ENCODE measurements at regions not wholly inside any gene's neighbourhood (a gene's known extent, or its start where the extent isn't known, plus 50 kb on each side); places are given as distances from the start of the nearest gene placed in this dataset.
"Not testable (repeated sequence)": the region's sequence is repeated elsewhere in the genome, so short reads cannot be mapped to it uniquely, and the experiment has no call there.

DNA sequence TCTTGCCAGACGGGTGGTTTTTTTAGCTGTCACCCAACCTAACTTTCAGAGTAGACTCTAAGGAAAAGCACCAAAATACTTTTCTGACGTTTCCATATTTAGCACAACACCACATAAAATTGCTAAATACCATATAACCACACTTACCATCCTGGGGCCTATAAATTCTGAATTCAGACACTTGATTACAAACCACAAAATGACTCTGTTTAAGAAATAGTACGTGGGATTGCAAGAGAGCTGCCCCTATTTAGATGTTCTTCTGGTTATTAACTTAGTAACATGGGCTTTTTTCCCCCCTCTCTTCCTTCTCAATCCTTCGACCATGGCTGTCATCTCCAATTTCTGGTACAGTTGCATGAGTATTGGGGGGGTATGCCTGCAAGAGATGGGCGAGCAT lies 287.7 kb downstream of the BMP4 start:
- DNase-seq (ENCODE audit: low read depth), result no peak

DNA sequence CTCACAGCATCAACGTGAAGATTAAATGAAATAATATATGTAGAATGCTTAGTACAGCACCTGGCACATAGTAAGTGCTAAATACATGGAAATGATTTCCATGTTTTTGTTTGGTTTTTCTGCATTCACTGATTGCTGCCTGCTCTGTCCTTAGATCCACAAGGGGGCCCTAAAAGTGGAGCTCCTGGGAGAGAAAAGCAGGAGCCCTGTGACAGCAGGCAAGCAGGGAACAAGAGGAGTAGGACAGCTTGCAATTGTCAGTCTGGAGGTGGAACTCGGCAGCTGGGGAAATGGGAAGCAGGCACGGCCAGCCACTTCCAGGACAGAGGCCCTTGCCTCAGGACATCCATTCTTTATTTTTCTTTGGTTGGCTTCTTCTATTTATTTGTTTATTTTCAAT lies 292.9 kb downstream of the BMP4 start:
- no peak for DNase-seq (ENCODE audit: low read depth)

DNA sequence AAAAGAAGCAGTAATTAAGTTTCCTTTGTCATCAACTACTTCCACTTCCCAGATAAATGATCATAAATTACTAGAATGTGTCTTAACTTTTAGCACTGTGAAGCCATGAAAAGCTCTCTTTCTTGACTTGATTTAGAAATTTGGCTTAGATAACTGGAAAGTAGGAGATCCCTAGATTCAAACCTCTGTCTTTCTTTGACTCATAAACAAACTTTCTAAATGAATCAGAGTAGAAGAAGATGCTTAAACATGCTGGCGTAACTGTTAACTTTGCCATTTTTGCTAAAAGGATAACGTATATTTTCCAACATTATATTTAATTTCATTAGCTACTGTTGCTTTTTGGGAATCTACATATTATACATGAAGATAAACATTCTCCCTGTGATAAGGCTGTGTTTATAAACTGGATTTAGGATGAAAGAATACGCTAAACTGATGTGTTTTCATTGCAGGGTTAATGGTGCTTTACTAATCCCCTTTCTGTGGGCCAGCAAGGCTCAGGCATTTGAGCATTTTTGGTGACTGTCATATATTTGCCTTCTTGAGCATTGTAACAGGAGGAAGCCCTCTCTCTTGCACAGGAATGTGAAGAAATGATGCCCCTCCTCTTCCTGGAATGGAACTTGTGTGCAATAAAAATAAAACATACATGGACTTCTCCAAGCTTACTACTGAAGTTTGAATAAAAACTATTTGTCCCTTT lies 301.4 kb downstream of the BMP4 start:
- no peak for DNase-seq (ENCODE audit: low read depth)

GRCh38 chr14:53652068-53652467 lies 304.6 kb downstream of the BMP4 start:
- DNase-seq (ENCODE audit: low read depth), result no peak

DNA sequence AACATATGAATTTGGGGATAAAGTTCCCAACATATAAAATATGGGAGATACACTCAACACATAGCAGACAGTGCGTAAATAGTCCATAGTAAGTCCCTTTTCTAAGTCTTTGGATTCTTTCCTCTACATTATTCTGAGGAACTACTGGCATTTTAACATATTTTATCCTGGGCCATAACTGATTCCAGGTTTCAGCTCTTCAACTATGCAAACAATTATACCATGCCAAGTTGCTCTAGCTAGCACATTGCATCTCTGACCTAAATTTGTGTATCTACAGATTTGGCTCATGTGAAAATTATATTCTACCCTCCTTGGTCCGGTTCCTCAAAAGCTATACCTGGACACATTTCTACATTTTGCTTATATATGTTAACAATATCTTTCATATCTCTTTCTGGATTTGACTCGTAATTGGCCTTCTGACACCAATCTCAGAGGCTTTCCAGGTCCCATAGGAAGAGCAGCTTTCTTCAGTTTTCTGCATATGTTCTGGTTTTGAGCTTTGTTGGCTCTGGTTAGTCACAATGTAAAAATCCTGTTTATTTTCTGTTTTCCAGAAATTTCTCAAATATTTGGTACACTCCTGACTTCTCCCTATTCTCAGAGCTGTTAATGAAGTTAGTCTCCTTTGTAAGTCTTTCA lies 305.4 kb downstream of the BMP4 start:
- no peak for DNase-seq (ENCODE audit: low read depth)

DNA sequence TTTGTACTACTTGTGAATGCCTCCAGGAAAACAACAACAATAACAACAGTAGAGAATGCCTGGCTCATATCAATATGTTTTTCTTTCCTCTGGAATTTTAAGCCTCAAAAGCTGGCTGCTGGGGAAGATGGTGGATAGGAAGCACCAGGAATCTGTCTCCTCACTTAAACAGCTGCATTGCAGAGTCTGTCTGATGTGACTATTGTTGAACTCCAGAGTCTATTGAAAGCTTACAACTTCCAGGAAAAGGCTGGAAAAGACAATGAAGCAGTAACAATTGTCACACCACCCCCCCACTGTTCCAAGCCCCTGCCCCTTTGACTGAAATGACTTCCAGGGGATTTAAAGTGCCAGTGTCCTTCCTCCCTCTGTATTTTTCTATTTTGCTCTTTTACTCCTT lies 309.7 kb downstream of the BMP4 start:
- DNase-seq (ENCODE audit: low read depth), result no peak

DNA sequence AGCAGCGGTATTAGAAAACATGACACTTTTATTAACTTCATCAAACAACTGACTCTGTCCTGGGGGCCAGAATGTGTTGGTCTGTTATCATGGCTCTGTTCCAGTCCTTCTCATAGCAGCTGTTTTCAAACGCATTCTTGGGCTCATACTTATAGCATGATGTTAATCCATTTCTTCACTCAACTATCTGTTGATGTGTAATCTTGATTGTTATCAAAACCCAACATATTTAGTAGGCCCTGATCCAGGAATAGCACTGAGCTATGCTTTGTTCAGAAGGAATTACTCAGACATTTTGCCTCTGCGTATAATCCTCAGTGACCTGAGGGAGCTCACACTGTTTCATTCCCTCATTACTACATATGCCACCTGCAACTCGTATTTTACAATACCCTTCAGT lies 315.9 kb downstream of the BMP4 start:
- DNase-seq (ENCODE audit: low read depth), result no peak

- DNase-seq (ENCODE audit: low read depth), result no peak
Observed at GRCh38 chr14:53638966-53639365, 317.7 kb downstream of the BMP4 start.

DNA sequence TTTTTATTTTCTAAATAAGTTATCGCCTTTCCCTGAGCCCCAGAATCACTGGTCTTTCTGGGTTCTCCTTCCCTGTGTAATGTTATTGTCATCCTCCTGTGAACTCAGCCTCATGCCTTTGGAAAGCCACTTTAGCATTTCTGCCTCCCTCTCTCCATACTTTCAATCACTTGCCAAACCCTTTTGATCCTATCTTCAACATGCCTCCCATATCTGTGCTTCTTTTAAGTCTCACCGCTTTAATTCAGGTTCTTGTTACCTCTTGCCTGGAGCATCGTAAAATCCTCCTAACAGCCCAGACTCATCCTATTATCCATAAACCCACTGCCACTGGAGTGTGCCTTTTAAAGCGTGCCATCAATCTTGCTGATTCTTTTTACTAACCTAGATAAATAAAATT lies 321.8 kb downstream of the BMP4 start:
- DNase-seq (ENCODE audit: low read depth), result no peak

- DNase-seq (ENCODE audit: low read depth), result no peak
Observed at GRCh38 chr14:53630336-53630735, 326.3 kb downstream of the BMP4 start.

- no peak for DNase-seq (ENCODE audit: low read depth)
Observed at GRCh38 chr14:53628732-53629430, 327.7 kb downstream of the BMP4 start.

- no peak for DNase-seq (ENCODE audit: low read depth)
Observed at GRCh38 chr14:53628261-53628660, 328.4 kb downstream of the BMP4 start.

DNA sequence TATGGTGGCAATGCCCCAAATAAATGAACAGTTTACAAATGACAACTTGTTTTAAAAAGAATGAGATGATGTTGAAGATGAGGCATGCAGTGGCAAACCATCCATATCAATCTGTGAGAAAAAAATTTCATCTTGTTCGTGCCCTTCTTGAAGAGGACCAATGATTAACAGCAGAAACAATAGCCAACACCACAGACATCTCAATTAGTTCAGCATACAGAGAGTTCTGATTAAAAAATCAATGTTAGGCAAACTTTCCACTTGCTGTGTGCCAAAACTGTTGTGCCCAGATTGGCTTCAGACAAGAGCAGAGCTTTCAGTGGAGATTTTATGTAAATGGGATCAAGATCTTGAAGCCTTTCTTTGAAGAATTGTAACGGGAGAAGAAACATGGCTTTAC lies 329.9 kb downstream of the BMP4 start:
- DNase-seq (ENCODE audit: low read depth), result no peak

DNA sequence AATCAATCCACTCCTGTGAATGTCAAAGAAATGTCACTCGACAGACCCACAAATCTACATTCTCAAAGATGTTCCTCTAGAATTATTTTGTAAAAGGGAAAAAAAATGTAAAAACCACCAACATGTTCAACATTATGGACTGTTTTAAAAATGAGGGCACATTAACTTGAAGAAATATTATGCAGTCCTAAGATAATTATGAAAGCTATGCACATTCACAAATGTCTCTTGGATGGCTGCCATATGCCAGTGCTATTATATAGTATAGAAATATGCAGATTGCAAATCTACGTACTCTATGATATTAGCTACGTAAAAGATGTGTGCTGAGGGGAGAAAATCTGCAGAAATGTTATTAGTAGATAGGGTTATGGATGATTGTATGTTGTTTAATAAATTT lies 334.2 kb downstream of the BMP4 start:
- no peak for DNase-seq (ENCODE audit: low read depth)

DNA sequence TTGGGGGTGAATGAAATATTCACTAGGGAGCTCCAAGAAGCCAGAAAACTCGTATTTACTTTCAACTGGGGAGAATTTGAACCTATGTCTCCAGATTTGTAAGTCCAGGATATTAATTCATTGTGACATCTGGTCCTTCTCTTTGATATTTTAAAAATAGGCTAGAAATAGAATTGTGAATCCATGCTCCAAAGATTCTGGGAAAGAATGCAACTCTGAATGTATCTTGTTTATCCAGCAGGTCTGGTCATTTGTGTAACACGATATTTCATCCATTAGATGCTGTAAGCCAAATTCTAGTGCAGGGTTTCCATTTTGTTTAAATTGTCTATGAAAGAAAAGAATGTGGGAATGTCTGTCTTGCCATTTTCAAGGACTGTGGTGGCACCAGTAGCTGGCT lies 334.7 kb downstream of the BMP4 start:
- DNase-seq (ENCODE audit: low read depth), result no peak

DNA sequence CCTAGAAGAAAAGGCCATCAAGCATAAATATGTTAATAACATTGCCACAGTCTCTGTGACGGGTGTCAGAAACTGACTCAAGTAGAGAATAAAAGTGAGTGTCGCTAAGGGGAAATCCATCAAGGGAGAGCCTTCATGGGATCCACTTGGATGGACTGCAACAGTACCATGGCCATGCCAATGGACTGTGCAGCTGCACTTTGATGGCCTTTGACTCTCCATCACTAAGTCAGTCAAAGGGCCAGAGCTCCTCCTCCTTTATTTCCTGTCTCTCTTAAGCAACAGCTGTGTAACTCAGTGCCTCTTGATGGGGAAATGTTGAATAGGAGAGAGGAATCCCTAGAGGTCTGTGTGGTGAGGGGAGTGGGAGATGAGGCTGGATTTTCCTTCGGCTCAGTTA lies 335.2 kb downstream of the BMP4 start:
- no peak for DNase-seq (ENCODE audit: low read depth)

GRCh38 chr14:53620890-53621289 lies 335.7 kb downstream of the BMP4 start:
- DNase-seq (ENCODE audit: low read depth), result no peak

DNA sequence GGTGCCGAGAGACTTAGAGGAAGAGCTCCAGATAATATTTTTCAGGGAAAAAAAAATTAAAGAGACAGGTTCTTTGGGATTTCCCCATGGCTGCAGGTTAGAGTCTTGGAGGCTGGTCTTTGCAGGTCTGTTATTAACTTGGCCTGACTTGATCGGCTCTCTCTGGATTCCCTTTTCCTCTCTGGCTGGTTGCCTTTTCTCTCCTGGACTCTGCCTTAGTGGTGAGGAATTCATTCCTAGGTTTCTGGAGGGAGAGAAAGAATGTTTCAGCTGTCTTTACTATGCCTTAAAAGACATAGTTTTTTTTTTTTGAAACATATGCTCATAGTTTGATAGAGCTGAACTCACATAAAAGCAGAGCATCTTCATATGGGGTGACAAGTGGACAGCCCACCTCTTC lies 336.3 kb downstream of the BMP4 start:
- DNase-seq (ENCODE audit: low read depth), result no peak

- DNase-seq (ENCODE audit: low read depth), result peak; percentile 26
Observed at GRCh38 chr14:53619691-53620231, 336.9 kb downstream of the BMP4 start.

DNA sequence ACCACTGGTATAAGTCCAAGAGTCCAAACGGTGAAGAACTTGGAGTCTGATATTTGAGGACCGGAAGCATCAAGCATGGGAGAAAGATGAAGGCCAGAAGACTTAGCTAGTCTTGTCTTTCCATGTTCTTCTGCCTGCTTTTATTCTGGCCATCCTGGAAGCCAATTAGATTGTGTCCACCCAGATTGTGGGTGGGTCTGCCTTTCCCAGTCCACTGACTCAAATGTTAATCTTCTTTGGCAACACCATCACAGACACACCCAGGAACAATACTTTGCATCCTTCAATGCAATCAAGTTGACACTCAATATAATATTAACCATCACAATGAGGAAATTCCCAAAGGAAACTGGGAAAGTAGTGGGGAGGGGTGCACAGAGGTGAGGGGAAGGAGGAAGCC lies 340.1 kb downstream of the BMP4 start:
- DNase-seq (ENCODE audit: low read depth), result not testable (repeated sequence)

DNA sequence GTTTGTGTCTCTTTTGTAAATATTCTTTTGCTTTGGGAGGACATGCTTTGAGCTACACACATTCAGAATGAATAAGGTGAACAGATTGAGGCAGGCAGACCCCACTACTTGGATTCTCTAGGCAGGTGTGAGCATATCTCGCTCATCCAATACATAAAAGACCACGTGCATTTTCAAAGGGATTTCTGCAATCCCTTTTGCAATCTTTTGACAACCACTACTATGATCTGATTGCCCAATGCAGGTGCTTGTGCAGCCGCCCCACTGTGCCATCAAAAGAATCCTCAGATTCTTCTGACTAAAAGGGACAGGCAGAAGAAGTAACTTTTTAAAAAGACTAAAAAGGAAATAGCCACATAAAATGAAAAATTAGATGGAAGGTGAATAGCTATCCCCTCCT lies 341.4 kb downstream of the BMP4 start:
- DNase-seq (ENCODE audit: low read depth), result no peak

DNA sequence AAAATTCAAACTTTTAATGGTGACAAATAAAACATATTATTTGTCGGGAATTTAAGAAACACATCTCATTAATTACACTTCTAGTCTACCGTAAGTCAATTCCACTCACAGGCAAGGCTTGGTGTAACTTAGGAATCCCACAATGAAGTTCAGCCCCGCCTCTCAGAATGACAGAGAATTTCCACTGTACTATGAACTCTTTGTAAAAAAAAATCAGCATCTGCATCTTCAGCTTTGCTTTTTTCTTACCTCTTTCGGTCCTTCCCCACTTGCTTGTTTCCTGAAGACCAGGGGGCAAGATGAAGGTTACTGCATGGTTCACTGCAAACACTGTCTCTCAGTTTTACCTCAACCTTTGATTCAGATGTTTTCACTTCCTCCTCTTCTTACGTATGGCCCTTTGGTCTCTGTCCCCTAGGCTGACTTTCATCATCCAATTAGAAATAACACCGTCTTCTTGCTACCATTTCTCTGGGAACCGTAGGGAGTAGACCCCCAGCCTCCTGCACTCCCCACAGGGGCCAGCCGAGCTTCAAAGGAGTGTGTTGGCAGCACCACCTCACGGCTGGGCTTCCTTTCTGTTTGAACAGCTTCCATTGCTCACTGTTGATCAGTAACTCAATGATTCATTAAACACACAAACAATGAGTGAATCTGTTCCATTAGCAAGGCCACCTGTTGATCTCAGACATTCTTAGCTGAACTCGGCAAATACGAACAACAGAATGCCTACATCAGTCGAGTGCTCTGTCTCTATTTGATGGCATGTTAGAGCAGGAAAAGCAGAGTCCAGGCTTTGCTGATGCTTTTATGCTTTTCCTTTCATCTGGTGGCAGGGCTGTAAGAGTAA lies 343.0 kb downstream of the BMP4 start:
- no peak for DNase-seq (ENCODE audit: low read depth)

Data from GM04503 (cell line).